Prostate gland (tissue), 2 donors: ENCODE measurements at regions not wholly inside any gene's neighbourhood (a gene's known extent, or its start where the extent isn't known, plus 50 kb on each side); places are given as distances from the start of the nearest gene placed in this dataset.

Experiments used
- POLR2A ChIP-seq: fragments of 450-650 bp; IDR thresholded peaks from one replicate; pipeline ENCODE4 v1.6.1; 2016; ENCODE audit warnings: antibody characterized with exemption, mild to moderate bottlenecking
- POLR2AphosphoS5 ChIP-seq: sonication (generic); formaldehyde crosslinking; IDR thresholded peaks from one replicate; pipeline ENCODE4 v1.6.1; 2017; ENCODE audit warnings: antibody characterized with exemption
- TF ChIP-seq, protein P1 (sequence below), 4 experiments: fragments of 200-600 bp in 2 of 4; fragments of 450-650 bp in 2 of 4; sonication (generic) in 2 of 4; IDR thresholded peaks; 1 replicate in 3 of 4; 2 replicates in 1 of 4; pipeline ENCODE4 v1.5.1; 2016 to 2019; ENCODE audit warnings: antibody characterized with exemption in 4 of 4, mild to moderate bottlenecking in 2 of 4, moderate library complexity in 2 of 4

DNA sequence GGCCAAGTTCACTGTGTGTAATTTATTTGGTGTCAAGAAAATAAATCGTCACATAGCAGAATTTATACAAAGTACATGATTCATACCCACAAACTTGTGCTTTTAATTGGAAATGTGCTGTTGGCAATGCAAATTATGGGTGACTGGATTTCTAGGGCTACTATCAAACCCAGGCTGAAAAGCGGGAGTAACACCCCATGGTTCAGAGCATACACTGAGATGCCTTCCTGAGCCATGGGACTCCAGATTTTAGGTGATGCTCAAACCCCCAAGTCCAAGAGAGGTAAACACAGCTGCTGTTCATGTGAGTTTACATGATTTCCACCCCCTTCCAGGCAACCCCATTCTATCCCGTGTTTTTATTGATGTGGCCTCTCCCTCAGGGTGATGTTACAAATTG lies 565.9 kb upstream of the ID2 start:
- TF ChIP-seq POLR2A (no peak), POLR2AphosphoS5 (no peak)
- TF ChIP-seq, protein P1, sequence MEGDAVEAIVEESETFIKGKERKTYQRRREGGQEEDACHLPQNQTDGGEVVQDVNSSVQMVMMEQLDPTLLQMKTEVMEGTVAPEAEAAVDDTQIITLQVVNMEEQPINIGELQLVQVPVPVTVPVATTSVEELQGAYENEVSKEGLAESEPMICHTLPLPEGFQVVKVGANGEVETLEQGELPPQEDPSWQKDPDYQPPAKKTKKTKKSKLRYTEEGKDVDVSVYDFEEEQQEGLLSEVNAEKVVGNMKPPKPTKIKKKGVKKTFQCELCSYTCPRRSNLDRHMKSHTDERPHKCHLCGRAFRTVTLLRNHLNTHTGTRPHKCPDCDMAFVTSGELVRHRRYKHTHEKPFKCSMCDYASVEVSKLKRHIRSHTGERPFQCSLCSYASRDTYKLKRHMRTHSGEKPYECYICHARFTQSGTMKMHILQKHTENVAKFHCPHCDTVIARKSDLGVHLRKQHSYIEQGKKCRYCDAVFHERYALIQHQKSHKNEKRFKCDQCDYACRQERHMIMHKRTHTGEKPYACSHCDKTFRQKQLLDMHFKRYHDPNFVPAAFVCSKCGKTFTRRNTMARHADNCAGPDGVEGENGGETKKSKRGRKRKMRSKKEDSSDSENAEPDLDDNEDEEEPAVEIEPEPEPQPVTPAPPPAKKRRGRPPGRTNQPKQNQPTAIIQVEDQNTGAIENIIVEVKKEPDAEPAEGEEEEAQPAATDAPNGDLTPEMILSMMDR (IDR thresholded peaks at IDR 0.05): no peak
